OCI-LY7 (cell line): ENCODE measurements at regions not wholly inside any gene's neighbourhood (a gene's known extent, or its start where the extent isn't known, plus 50 kb on each side); places are given as distances from the start of the nearest gene placed in this dataset.

Experiments
- BruUV-seq: library from RNA; stranded (reverse); fragments of 400-500 nt; replicated peaks from 2 replicates; lab custom pipeline; 2021; lab: Mats Ljungman, UMichigan
- CTCF ChIA-PET: fragments of 300-600 bp; sonication (Branson Sonifier 250); formaldehyde crosslinking; loops from one replicate; lab custom pipeline; 2022; ENCODE audit warnings: antibody characterized with exemption; ENCODE audit not compliant: unreplicated experiment; lab: Charles Lee
- POLR2A ChIA-PET: fragments of 300-600 bp; sonication (Branson Sonifier 250); formaldehyde crosslinking; loops from one replicate; lab custom pipeline; 2022; ENCODE audit warnings: antibody characterized with exemption; lab: Charles Lee
- DNase-seq: peaks from one replicate; pipeline ENCODE4 v3.0.0-alpha.2; 2015; ENCODE audit warnings: low spot score
- H2AFZ ChIP-seq: fragments of 200-600 bp; sonication (generic), shearing (Covaris generic); 2 replicates; pipeline ENCODE4 v1.6.1; 2014; ENCODE audit warnings: mild to moderate bottlenecking, antibody characterized with exemption, low read length, moderate library complexity
- H3K27ac ChIP-seq: fragments of 200-600 bp; sonication (generic); 2 replicates; pipeline ENCODE4 v1.5.1; 2014; ENCODE audit warnings: mixed run types, low read depth, mild to moderate bottlenecking, moderate library complexity, low read length, inconsistent platforms; ENCODE audit not compliant: poor library complexity, severe bottlenecking
- H3K36me3 ChIP-seq: fragments of 200-600 bp; sonication (generic); 2 replicates; pipeline ENCODE4 v1.6.1; 2014; ENCODE audit warnings: mild to moderate bottlenecking, antibody characterized with exemption, low read length, moderate library complexity, mixed read lengths; ENCODE audit not compliant: insufficient read depth
- H3K4me1 ChIP-seq: fragments of 200-600 bp; sonication (generic); 2 replicates; pipeline ENCODE4 v1.5.1; 2014; ENCODE audit warnings: mild to moderate bottlenecking, low read length; ENCODE audit not compliant: insufficient read depth, poor library complexity, severe bottlenecking
- H3K4me2 ChIP-seq: fragments of 200-600 bp; sonication (generic); 2 replicates; pipeline ENCODE4 v1.6.1; 2014; ENCODE audit warnings: mild to moderate bottlenecking, low read length
- H3K4me3 ChIP-seq: fragments of 200-600 bp; sonication (generic); 2 replicates; pipeline ENCODE4 v1.5.1; 2014; ENCODE audit warnings: mild to moderate bottlenecking, low read depth, low read length; ENCODE audit not compliant: poor library complexity, severe bottlenecking
- H3K79me2 ChIP-seq: fragments of 200-600 bp; sonication (generic); 2 replicates; pipeline ENCODE4 v1.6.1; 2016; ENCODE audit warnings: low read depth, mild to moderate bottlenecking, low read length, moderate library complexity, mixed read lengths; ENCODE audit not compliant: insufficient read depth
- H3K9me2 ChIP-seq: fragments of 200-600 bp; sonication (generic); 2 replicates; pipeline ENCODE4 v1.6.1; 2016; ENCODE audit warnings: mild to moderate bottlenecking, low read length, mixed read lengths; ENCODE audit not compliant: insufficient read depth
- H3K9me3 ChIP-seq: fragments of 200-600 bp; sonication (generic); 2 replicates; pipeline ENCODE4 v1.6.1; 2014; ENCODE audit warnings: mild to moderate bottlenecking, mixed run types, low read length, mixed read lengths
- H4K20me1 ChIP-seq: fragments of 200-600 bp; sonication (generic); 2 replicates; pipeline ENCODE4 v1.6.1; 2014; ENCODE audit warnings: mild to moderate bottlenecking, antibody characterized with exemption, low read length, moderate library complexity, mixed read lengths; ENCODE audit not compliant: insufficient read depth
- CTCF ChIP-seq: fragments of 200-600 bp; sonication (generic); conservative IDR thresholded peaks from 2 replicates; pipeline ENCODE4 v1.5.1; 2014; ENCODE audit warnings: mild to moderate bottlenecking, antibody characterized with exemption, low read length, moderate library complexity, mixed read lengths
- EZH2phosphoT487 ChIP-seq: fragments of 200-600 bp; sonication (generic); IDR thresholded peaks from 2 replicates; pipeline ENCODE4 v1.6.1; 2018; ENCODE audit warnings: low read depth, borderline replicate concordance, mild to moderate bottlenecking, mixed run types, antibody characterized with exemption, low read length, moderate library complexity, mixed read lengths
- intact Hi-C: fragments of 100-400 bp; cut with micrococcal nuclease; formaldehyde crosslinking; loops from one replicate; pipeline ENCODE4 v1.10.0; 2022; ENCODE audit not compliant: unreplicated experiment

- CTCF ChIA-PET = no interaction called here
- peaks cover 8% of the 10 kb centered on the region; the same call in 1 of the 2 replicates for H3K9me3 ChIP-seq
- BruUV-seq = no TSS peak
These were observed 366.5 kb downstream of the LRFN5 start for GRCh38 chr14:41973178-41973577.

DNA sequence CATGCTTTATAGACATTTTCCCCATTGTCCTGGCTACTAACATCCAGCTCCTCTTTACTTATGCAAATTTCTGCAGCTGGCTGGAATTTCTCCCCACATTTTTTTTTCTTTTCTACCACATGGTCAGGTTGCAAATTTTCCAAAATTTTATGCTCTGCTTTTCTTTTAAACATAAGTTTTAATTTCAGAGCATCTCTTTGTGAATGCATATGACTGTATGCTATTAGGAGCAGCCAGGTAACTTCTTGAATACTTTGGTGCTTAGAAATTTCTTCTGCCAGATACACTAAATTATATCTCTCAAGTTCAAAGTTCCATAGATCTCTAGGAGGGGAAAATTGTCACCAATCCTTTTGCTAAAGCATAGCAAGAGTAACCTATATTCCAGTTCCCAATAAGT is 365.9 kb downstream of the LRFN5 start:
- ChIA-PET POLR2A (no interaction called here), CTCF (no interaction called here)
- no peaks in the 10 kb centered on the region for H3K4me1 ChIP-seq
- BruUV-seq = no TSS peak
- H4K20me1 ChIP-seq = no peaks in the 10 kb centered on the region
- no peaks in the 10 kb centered on the region for H3K9me2 ChIP-seq
- no peak overlapping the region for H3K4me2 ChIP-seq
- TF ChIP-seq EZH2phosphoT487 = no peak
- no peak for TF ChIP-seq CTCF
- no peaks in the 10 kb centered on the region for H3K79me2 ChIP-seq
- no peak overlapping the region for H2AFZ ChIP-seq
- H3K9me3 ChIP-seq = peaks cover 8% of the 10 kb centered on the region; the same call in 1 of the 2 replicates
- H3K36me3 ChIP-seq = no peaks in the 10 kb centered on the region
- DNase-seq = no peak
- H3K27ac ChIP-seq = no peak overlapping the region
- intact Hi-C loops = no loop called here
- H3K4me3 ChIP-seq = no peak overlapping the region

More at GRCh38 chr14:41973178-41973577, 366.5 kb downstream of the LRFN5 start:
- H3K4me3 ChIP-seq = no peak overlapping the region
- H2AFZ ChIP-seq = no peak overlapping the region
- H3K79me2 ChIP-seq = no peaks in the 10 kb centered on the region
- H3K9me2 ChIP-seq = no peaks in the 10 kb centered on the region
- H3K36me3 ChIP-seq = no peaks in the 10 kb centered on the region
- intact Hi-C loops = no loop called here
- no peak overlapping the region for H3K27ac ChIP-seq
- H3K4me2 ChIP-seq = no peak overlapping the region
- H3K4me1 ChIP-seq = no peaks in the 10 kb centered on the region
- POLR2A ChIA-PET = no interaction called here
- no peaks in the 10 kb centered on the region for H4K20me1 ChIP-seq
- DNase-seq = peak; percentile 16
- TF ChIP-seq CTCF (no peak), EZH2phosphoT487 (no peak)

GRCh38 chr14:41960281-41960680 is 353.6 kb downstream of the LRFN5 start:
- no peaks in the 10 kb centered on the region for H3K4me1 ChIP-seq
- no peak overlapping the region for H3K27ac ChIP-seq
- H2AFZ ChIP-seq = no peak overlapping the region
- H3K36me3 ChIP-seq = no peaks in the 10 kb centered on the region
- DNase-seq = no peak
- no peak overlapping the region for H3K4me3 ChIP-seq
- no peaks in the 10 kb centered on the region for H3K9me3 ChIP-seq
- no peaks in the 10 kb centered on the region for H4K20me1 ChIP-seq
- BruUV-seq = no TSS peak
- no peaks in the 10 kb centered on the region for H3K79me2 ChIP-seq
- ChIA-PET POLR2A (interaction anchor here (0.7 kb wide), 2 partner anchors 267 to 411 kb away, joined by 3 read pairs; no protein-coding TSS in a partner anchor), CTCF (no interaction called here)
- intact Hi-C loops = no loop called here
- H3K9me2 ChIP-seq = no peaks in the 10 kb centered on the region
- no peak for TF ChIP-seq EZH2phosphoT487
- no peak for TF ChIP-seq CTCF
- H3K4me2 ChIP-seq = no peak overlapping the region
